GM19023 (cell line): ENCODE measurements at regions not wholly inside any gene's neighbourhood (a gene's known extent, or its start where the extent isn't known, plus 50 kb on each side); places are given as distances from the start of the nearest gene placed in this dataset.

Experiments
- ATAC-seq: cut with Tn5 transposase; IDR thresholded peaks from one replicate; pipeline ENCODE4 v1.9.1; 2021; ENCODE audit warnings: mild to moderate bottlenecking, moderate library complexity; ENCODE audit not compliant: unreplicated experiment

DNA sequence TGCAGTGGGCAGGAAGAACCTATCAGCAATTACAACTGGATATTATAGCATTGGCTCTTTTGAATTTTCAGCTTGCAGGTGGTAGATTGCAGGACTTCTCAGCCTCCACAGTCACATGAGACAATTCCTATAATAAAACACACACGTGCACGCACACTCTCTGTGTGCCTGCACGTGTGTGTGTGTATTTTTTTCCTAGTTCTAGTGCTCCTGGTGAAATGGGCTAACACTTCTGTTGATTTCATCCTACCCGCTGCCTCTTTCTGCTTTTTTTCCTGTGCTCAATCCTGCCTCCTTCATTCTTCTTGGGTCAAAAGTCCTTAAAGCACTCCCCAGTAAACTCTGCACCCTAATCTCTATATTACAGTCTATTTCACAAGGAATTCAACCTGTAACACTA is 320.1 kb downstream of the OSTF1 start:
- ATAC-seq, result no peak

- ATAC-seq, result no peak
These were observed 322.1 kb downstream of the OSTF1 start for GRCh38 chr9:75410405-75410804.

GRCh38 chr9:75414371-75415160 is 326.3 kb downstream of the OSTF1 start:
- ATAC-seq, result no peak

- no peak for ATAC-seq
These were observed 329.2 kb downstream of the OSTF1 start for GRCh38 chr9:75417471-75417870.

DNA sequence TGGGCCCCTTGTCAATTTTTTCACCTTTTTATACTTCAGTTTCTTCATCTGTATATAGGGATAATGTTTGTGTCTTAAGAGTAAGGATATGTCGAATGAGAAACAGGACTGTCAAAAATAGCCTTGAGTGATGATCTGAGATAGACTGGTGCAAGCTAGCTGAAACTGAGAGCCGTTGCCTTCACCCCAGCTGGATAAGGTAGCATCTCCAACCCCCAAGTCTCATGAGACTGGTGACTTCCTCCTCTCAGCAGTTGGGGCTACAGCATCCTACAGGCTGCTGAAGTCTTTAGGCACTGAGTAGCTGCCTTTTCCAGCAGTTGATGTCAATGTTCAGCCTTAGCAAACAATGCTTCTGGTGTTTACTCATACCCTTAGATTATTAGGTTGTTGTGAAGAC is 330.2 kb downstream of the OSTF1 start:
- ATAC-seq, result peak; percentile 62

GRCh38 chr9:75422944-75423522 is 334.7 kb downstream of the OSTF1 start:
- no peak for ATAC-seq

GRCh38 chr9:75429531-75430475 is 341.5 kb downstream of the OSTF1 start:
- no peak for ATAC-seq

- ATAC-seq, result no peak
These were observed 343.1 kb downstream of the OSTF1 start for GRCh38 chr9:75431375-75431774.

- ATAC-seq, result no peak
These were observed 344.1 kb downstream of the OSTF1 start for GRCh38 chr9:75432386-75432785.

- no peak for ATAC-seq
These were observed 344.6 kb downstream of the OSTF1 start for GRCh38 chr9:75432888-75433287.

DNA sequence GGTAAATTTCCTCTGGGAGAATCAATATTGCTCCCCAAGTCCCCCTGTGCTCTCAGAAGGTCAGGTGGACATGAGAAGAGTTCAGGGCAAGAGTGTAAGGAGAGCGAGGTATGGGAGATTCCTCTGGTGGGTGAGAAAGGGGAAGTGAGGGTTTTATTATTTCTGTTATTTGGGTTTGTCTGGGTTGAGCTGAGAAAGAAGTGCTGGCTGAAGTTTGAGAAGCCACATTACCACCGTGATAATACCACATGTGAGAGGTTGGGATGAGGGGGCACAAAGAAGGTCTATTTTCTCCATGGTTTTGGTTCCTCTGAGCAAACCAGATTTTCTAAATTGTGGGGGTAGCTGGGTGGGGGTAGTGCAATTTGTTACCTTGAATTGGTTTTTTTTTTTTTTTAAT is 350.4 kb downstream of the OSTF1 start:
- peak; percentile 69 for ATAC-seq

GRCh38 chr9:75440914-75441313 is 352.6 kb downstream of the OSTF1 start:
- no peak for ATAC-seq

DNA sequence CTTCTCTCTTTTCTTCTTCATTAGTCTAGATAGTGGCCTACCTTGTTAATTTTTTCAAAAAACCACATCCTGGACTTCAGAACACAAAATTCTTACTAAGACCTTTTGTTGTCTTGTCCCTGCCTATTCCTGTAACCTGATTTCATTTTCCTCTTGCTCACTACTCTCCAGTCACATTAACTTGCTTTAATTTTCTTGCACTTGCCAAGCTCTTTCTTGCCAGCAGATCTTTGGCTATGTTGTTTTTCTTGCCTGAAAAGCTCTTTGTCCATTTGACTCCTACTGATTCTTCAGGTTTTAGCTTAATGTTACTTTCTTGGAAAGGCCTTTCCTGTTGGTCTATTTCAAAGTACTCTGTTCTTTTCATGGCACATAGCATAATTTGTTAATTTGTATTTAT is 356.8 kb downstream of the OSTF1 start:
- no peak for ATAC-seq

- ATAC-seq, result no peak
These were observed 359.0 kb downstream of the OSTF1 start for GRCh38 chr9:75447281-75447680.

DNA sequence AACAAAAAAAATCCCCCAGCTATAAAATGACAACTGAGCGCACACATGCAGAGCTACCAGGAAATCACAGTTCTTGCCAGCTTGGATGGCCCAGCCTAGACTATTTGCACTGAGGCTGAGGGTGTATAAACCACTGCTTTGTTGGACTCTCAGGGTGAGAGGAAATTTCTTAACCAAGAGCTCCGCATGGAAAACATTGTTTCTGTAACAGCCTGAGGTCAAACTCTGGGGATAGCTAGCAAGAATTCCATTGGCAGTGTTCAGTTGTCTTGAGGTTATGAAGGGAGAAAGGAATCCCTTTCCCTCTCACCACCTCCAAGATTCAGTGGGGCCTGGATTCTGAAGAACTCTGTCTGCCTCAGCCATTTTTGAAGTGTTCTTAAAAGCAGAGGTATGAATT is 360.0 kb downstream of the OSTF1 start:
- ATAC-seq, result no peak

DNA sequence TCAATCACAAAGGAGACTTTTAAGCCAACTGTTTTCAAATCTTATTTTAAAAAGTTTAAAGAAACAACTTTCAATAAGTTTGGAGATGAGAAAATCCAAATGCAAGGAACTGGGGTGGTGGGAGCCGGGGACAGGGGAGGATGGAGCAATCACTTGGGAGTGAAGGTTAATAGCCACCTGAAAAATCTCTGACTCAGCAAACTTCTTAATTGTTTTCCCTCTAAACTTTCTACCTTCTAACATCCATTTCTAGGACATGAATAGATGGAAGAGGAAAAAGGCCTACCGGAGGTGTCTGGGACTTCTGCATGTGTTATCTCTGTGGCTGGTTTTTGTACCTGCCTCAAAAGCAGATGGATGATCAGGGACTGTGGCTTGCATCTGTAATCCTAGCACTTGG is 360.6 kb downstream of the OSTF1 start:
- ATAC-seq, result no peak

DNA sequence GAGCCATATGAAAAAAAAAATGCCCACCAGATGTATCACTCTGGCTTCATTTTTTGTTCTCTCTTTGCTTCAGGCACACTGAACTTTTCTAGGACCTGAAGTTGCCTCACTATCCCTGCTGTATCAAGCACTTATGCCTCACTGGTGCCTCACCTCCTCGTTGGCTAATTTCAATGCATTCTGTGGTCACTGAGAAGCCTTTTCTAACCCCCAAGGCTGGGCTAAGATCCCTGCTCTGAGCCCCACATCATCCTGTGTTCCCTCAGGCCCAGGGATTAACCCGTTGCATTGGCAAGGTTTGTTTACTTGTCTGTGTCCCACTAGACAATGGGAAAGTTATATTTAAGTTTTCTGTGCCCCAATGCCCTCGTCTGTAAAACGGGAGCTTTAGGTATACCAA is 362.7 kb downstream of the OSTF1 start:
- no peak for ATAC-seq

DNA sequence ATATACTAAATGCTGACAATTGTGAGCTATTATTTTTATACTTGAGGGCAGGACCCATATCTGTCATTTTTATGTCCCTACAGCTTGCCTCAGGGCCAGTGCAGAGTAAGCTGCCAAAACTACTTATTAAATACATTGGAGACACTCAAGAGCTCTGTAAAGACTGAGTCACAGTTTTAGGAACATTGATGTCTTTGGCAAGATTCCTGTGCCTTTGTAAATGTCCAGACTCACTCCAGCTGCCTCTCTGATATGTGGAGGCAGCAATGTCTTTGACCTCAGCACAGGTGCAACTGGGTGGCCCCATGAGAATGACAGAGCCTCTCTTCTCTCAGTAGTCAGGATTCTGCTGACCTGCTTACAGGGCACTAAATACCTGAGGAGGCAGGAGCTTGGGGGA is 363.2 kb downstream of the OSTF1 start:
- no peak for ATAC-seq

DNA sequence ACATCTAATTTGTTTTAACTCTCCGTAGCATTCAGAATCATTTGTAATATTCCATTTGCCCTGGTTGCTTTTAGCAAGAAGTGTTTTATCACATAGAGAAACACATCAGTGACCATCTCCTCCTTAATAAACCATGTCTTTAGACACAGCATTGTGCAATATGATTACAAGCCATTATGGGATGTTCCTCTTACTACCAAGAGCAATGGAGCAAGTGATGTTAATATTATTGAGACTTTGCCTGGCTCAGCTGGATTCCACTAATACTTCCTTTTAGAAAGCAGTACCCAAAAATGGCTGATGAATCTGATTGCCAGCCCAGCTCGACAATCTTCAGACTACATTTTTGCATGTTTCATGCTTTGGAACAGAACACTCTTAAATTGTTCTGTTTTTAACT is 364.2 kb downstream of the OSTF1 start:
- no peak for ATAC-seq

GRCh38 chr9:75454043-75454442 is 365.7 kb downstream of the OSTF1 start:
- ATAC-seq, result no peak

GRCh38 chr9:75454891-75455290 is 366.6 kb downstream of the OSTF1 start:
- no peak for ATAC-seq
